Body of pancreas (tissue), 4 donors: ENCODE measurements at regions not wholly inside any gene's neighbourhood (a gene's known extent, or its start where the extent isn't known, plus 50 kb on each side); places are given as distances from the start of the nearest gene placed in this dataset.

Source experiments
- ATAC-seq: fragments of 150-250 bp; one replicate; pipeline ENCODE4 v1.9.1; 2016
- DNase-seq, 4 donors: peaks; one replicate each; pipeline ENCODE4 v3.0.0-alpha.2; 2019
- H3K27ac ChIP-seq, 4 donors: fragments of 200-600 bp; sonication (generic); 1 replicate in 3 of 4; 2 replicates in 1 of 4; pipeline versions ENCODE4 v1.5.1 to v1.6.1; 2016 to 2019; ENCODE audit warnings: mild to moderate bottlenecking in 1 of 4, mixed read lengths in 1 of 4, moderate library complexity in 1 of 4
- H3K27me3 ChIP-seq, 2 donors: fragments of 200-600 bp; sonication (generic); one replicate each; pipeline ENCODE4 v1.6.0; 2016; ENCODE audit warnings: mild to moderate bottlenecking in 1 of 2
- H3K36me3 ChIP-seq, 2 donors: fragments of 200-600 bp; sonication (generic); replicated peaks in 1 of 2; 2 replicates each; pipeline ENCODE4 v1.5.1; 2016; ENCODE audit warnings: low read depth in 2 of 2; ENCODE audit not compliant: insufficient read depth in 1 of 2
- H3K4me1 ChIP-seq: fragments of 200-600 bp; sonication (generic); one replicate; pipeline ENCODE4 v1.6.0; 2016
- H3K4me3 ChIP-seq, 2 donors: fragments of 200-600 bp; sonication (generic); 1 replicate in 1 of 2; 2 replicates in 1 of 2; pipeline ENCODE4 v1.5.1; 2016 to 2019
- H3K9me3 ChIP-seq, 3 donors: fragments of 200-600 bp; sonication (generic); 1 replicate in 2 of 3; 2 replicates in 1 of 3; pipeline ENCODE4 v1.5.1; 2016
- POLR2A ChIP-seq, 3 donors: fragments of 450-650 bp; IDR thresholded peaks; one replicate each; pipeline ENCODE4 v1.6.1; 2016; ENCODE audit warnings: antibody characterized with exemption in 3 of 3, mild to moderate bottlenecking in 2 of 3
- WGBS, 2 donors: methylation state at CpG; one replicate each; pipeline ENCODE4 v1.1.5; 2017; 5-methylcytosine and 5-hydroxymethylcytosine counted together
- intact Hi-C: fragments of 100-400 bp; cut with DNase I; formaldehyde crosslinking; loops from one replicate; pipeline ENCODE4 v1.15.1; 2023
- TF ChIP-seq, protein P1 (sequence below), 7 experiments: fragments of 450-650 bp in 4 of 7; fragments of 200-600 bp in 3 of 7; sonication (generic) in 3 of 7; IDR thresholded peaks; one replicate each; pipeline ENCODE4 v1.5.1; 2016 to 2019; ENCODE audit warnings: antibody characterized with exemption in 7 of 7

DNA sequence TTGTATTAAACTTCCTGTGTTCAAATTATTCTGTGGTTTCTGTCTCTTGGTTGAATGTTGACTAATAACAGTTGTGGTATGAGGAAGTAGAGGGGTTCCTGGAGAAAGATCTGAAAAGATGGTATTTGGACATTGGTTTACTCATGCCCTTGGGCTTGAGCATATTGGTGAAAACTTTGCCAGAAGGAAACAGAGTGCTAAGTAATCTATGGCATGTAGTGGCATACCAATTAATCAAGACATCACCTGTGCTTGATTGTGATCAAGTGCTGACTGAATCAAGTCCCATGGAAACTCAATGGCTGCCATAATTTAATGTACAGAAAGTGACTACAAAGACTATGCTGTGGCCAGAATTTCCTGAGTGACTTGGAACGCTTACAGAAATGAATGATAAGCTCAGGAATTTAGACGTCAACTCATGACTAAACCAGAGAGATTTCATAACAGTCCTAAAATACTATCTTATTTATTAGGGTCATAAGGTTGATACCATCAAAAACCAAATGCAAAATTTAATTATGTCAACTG lies 2062.9 kb downstream of the ARAP2 start:
- TF ChIP-seq, protein P1, sequence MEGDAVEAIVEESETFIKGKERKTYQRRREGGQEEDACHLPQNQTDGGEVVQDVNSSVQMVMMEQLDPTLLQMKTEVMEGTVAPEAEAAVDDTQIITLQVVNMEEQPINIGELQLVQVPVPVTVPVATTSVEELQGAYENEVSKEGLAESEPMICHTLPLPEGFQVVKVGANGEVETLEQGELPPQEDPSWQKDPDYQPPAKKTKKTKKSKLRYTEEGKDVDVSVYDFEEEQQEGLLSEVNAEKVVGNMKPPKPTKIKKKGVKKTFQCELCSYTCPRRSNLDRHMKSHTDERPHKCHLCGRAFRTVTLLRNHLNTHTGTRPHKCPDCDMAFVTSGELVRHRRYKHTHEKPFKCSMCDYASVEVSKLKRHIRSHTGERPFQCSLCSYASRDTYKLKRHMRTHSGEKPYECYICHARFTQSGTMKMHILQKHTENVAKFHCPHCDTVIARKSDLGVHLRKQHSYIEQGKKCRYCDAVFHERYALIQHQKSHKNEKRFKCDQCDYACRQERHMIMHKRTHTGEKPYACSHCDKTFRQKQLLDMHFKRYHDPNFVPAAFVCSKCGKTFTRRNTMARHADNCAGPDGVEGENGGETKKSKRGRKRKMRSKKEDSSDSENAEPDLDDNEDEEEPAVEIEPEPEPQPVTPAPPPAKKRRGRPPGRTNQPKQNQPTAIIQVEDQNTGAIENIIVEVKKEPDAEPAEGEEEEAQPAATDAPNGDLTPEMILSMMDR (IDR thresholded peaks at IDR 0.05), result no peak
- TF ChIP-seq POLR2A (IDR thresholded peaks at IDR 0.05), result no peak
- H3K36me3 ChIP-seq, result no peaks in the 10 kb centered on the region
- no peaks in the 10 kb centered on the region for H3K27me3 ChIP-seq
- intact Hi-C loops, result no loop called here
- DNase-seq (no peak), ATAC-seq (peak; percentile 30)
- no peaks in the 10 kb centered on the region for H3K4me1 ChIP-seq
- no peak overlapping the region for H3K27ac ChIP-seq
- no peak overlapping the region for H3K4me3 ChIP-seq
- 30 to 35% methylated on average over 2 of the region's 2 CpGs for WGBS, 2 donors
- no peaks in the 10 kb centered on the region for H3K9me3 ChIP-seq

DNA sequence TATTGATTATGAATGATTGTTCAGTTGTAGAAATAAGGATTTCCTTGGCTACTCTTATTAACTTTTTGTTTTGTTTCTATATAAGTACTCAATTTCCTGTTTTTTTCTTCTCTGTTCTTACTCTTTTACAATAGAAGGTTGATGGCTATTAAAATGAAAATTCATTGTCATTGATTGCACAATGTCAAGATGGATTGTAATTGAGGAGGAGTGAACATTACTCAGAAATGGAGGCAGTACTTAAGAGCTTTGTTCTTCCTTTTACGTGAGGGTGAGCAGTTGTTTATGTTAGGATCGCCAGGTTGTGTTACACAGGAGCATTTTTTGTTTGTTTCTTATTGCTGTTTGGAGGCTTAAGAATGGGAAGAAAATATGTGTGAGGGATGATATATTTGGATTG lies 2062.4 kb downstream of the ARAP2 start:
- Histone ChIP-seq H3K27ac (no peak overlapping the region), H3K27me3 (no peaks in the 10 kb centered on the region), H3K36me3 (no peaks in the 10 kb centered on the region), H3K4me3 (no peak overlapping the region), H3K4me1 (no peaks in the 10 kb centered on the region), H3K9me3 (no peaks in the 10 kb centered on the region)
- no peak for TF ChIP-seq POLR2A (IDR thresholded peaks at IDR 0.05)
- TF ChIP-seq, protein P1 (IDR thresholded peaks at IDR 0.05), result no peak
- intact Hi-C loops, result no loop called here
- DNase-seq (no peak), ATAC-seq (no peak)
- 46 to 54% methylated on average over 2 of the region's 2 CpGs for WGBS, 2 donors

DNA sequence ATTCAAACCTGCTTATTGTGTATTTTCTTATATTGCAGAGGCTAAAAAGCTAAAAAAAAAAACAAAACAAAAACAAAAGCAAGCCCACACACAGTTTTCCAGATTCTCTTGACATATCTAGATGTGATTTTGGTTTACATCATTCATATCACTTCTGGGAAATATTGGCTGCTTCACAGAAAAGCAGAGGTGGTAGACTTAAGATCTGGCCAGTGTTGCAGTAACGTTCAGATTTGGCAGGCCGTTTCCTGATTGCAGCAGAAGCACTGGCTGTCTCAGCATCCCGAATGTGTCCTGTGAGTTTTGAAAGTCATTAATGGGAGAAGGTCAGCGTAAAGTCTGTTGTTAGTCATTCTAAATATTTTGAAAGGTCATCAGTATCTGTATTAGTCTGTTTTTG lies 2062.0 kb downstream of the ARAP2 start:
- intact Hi-C loops, result no loop called here
- no peaks in the 10 kb centered on the region for H3K36me3 ChIP-seq
- TF ChIP-seq POLR2A (IDR thresholded peaks at IDR 0.05), result no peak
- TF ChIP-seq, protein P1 (IDR thresholded peaks at IDR 0.05), result no peak
- no peaks in the 10 kb centered on the region for H3K27me3 ChIP-seq
- no peaks in the 10 kb centered on the region for H3K4me1 ChIP-seq
- DNase-seq, result peak in 1 of 4 donors; percentile 4
- no peak for ATAC-seq
- no peak overlapping the region for H3K27ac ChIP-seq
- no peaks in the 10 kb centered on the region for H3K9me3 ChIP-seq
- WGBS, 2 donors, result 37 to 45% methylated on average over 4 of the region's 4 CpGs
- no peak overlapping the region for H3K4me3 ChIP-seq

DNA sequence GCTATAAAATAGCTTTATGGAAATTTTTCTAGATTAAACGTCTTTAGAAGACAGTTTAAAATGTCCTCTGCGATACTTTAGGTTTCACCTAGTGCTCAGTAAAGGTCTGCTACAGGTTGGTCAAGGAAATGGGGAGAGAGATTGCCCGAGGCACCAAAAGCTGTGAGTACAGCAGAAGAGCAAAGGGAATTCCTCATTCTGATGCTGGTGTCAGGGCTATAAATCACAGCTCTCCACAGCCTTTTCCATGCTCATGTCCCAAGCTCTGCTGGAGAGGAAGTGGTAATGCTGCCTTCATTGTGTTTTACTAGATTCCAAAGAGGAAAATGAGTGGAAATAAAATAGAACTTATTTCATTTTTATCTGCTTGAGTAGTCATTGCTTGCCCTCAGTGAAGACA lies 2060.4 kb downstream of the ARAP2 start:
- H3K9me3 ChIP-seq, result no peaks in the 10 kb centered on the region
- H3K27me3 ChIP-seq, result no peaks in the 10 kb centered on the region
- H3K27ac ChIP-seq, result no peak overlapping the region
- no peak for DNase-seq
- intact Hi-C loops, result no loop called here
- no peak for ATAC-seq
- no peak overlapping the region for H3K4me3 ChIP-seq
- 32 to 58% methylated on average over 3 of the region's 3 CpGs for WGBS, 2 donors
- TF ChIP-seq, protein P1 (IDR thresholded peaks at IDR 0.05), result no peak
- TF ChIP-seq POLR2A (IDR thresholded peaks at IDR 0.05), result no peak
- H3K36me3 ChIP-seq, result no peaks in the 10 kb centered on the region
- H3K4me1 ChIP-seq, result no peaks in the 10 kb centered on the region

DNA sequence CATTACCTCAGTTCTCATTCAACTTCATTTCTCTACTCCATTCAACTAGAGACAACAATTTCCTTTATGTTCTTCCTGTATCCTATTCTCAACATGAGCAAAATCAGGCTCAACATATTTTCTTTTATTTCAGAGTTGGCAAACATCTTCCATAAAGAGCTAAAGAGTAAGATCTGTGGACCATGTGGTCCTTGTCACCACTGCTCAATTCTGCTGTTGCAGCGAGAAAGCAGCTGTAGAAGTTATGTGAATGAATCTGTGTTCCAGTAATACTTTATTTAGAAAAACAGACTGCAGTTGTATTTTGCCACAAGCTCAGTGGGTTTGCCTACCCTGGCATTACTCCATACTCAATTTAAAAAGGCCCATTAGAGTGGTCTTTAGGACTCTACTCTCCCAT lies 2057.3 kb downstream of the ARAP2 start:
- 36 to 89% methylated on average over 1 of the region's 1 CpG for WGBS, 2 donors
- intact Hi-C loops, result no loop called here
- H3K27ac ChIP-seq, result no peak overlapping the region
- no peaks in the 10 kb centered on the region for H3K4me1 ChIP-seq
- H3K4me3 ChIP-seq, result no peak overlapping the region
- DNase-seq (no peak), ATAC-seq (no peak)
- H3K9me3 ChIP-seq, result no peaks in the 10 kb centered on the region
- TF ChIP-seq POLR2A (IDR thresholded peaks at IDR 0.05), result no peak
- TF ChIP-seq, protein P1 (IDR thresholded peaks at IDR 0.05), result no peak
- H3K36me3 ChIP-seq, result no peaks in the 10 kb centered on the region
- no peaks in the 10 kb centered on the region for H3K27me3 ChIP-seq
